HG02852 (cell line): ENCODE measurements at regions not wholly inside any gene's neighbourhood (a gene's known extent, or its start where the extent isn't known, plus 50 kb on each side); places are given as distances from the start of the nearest gene placed in this dataset.
A peak's percentile ranks its signal among the peaks of the same experiment; 100 is the strongest.
"Not testable (repeated sequence)": the region's sequence is repeated elsewhere in the genome, so short reads cannot be mapped to it uniquely, and the experiment has no call there.

ENCODE experiments used
- ATAC-seq: cut with Tn5 transposase; IDR thresholded peaks from one replicate; pipeline ENCODE4 v1.9.1; 2021; ENCODE audit warnings: mild to moderate bottlenecking, moderate library complexity; ENCODE audit not compliant: unreplicated experiment

DNA sequence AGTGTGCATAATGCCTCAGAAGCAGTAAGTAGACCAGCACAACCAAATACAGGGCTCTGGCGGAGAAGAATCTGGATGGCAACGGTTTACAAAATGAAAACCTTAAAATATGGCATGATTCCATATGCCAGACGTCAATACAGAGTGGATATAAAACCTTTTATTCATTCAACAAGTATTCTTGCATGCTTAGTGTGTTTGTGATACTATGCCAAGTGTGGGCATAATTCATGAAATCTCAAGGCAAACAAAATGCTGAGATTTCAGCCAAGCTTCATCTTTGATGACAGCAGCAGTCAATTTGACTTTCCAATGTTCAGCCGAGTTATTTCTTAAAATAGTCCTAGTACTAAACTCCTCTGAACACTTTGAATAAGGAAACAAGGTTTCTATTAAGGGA lies 119.4 kb downstream of the CD24 start:
- no peak for ATAC-seq

DNA sequence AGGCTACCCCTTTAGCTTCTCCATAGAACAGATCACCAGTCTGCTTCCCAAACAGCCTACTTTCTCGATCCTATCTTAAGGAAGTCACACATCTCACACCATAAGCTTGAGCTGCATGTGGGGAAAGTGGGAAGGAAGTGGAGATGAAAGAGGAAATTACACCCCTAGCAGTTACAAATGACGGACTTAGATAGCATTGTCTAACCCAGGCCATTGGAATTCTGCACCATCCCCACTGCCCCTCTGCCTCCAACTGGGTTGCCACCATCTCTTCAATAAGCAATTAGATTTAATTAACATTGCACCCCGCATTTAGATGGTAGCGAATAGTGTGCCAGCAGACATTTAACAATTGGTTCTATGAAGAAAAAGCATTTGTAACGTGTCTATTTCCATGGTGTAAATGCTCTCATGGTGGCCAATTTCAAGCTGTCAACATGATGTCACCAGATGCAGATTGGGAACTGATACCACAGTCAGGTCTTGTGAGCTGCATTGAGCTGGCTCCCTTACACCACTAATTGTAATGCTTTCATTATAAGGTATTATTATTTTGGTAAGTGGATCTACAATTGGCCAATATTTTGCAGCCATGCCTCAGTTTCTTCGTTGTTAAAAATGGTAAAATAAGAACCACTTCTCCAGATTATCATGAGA lies 124.7 kb downstream of the CD24 start:
- no peak for ATAC-seq

GRCh38 chr6:106849120-106849519 lies 125.4 kb downstream of the CD24 start:
- ATAC-seq, result no peak

DNA sequence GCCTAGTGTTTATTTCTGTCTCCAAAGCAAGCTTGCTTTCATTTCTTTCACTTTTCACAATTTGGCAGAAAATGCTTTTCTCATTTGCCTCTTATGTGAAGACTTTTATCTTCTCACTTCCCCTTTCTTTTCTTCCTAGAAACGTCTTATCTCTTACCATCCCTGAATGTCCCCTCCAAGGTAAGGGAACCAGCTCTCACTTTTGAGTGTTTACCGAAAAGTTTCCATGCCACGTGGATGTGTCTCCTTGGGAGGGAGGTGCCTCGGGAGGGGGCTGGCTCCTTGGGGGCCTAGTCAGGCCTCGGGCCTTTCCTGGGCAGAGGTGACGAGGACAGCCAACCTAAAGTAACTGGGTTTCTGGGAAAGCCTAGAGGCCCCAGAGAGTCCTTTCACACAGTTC lies 127.4 kb downstream of the CD24 start:
- ATAC-seq, result peak; percentile 35

DNA sequence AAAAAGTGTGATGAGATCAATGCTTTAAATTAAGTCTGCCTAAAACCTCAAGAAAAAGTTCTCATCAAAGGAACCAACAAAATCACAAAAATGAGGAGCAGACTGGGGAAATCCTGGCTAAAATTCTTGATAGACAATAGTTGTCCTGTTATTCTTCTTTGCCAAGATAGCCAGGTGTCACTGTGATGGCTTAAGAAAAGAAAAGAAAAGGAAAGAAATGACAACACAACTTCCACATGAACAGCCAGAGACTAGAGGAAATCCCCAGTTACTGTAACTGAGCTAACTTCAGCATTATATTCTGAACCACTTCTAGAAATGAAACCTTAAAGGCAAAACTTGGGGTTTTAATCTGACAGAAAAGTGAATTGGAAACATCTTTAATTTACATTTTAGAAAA lies 129.6 kb downstream of the CD24 start:
- peak; percentile 82 for ATAC-seq

GRCh38 chr6:106832766-106833510 lies 141.6 kb downstream of the CD24 start:
- ATAC-seq, result no peak

DNA sequence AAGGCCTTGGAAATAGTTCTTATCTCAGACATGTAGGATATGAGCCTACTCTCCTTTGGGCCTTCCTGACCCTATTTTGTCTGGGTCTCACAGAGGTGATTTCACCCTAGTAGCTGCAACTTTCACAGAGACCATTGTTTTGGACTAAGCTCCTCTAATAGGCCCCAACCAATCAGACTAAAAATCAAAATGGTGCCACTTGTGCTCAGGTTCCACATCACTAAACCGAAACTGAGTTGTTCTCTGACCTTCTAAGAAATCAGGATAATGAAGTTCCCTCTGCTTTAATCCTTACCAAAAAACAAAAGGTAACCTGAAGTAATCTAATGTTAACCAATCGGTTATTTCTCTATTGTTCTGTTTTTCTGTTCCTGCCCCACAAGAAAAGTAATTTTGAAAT lies 143.6 kb downstream of the CD24 start:
- ATAC-seq, result no peak

GRCh38 chr6:106829451-106829850 lies 145.1 kb downstream of the CD24 start:
- ATAC-seq, result no peak

DNA sequence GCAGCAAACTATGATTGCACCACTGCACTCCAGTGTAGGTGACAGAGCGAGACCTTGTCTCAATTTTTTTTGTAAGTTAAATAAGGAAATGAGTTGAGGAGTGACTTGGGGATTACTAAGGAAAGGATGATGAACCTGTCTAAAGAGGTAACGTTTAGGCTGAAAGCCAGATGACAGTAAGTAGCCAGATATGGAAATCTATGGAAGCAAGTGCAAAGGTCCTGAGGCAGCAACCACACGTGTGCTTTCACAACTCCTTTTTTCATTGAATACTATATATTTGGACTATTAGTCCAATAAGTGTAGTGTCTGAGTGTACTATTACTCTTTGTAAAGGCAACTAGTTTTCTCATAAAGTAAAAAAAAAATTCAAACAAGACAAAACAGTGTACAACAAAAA lies 147.4 kb downstream of the CD24 start:
- no peak for ATAC-seq

DNA sequence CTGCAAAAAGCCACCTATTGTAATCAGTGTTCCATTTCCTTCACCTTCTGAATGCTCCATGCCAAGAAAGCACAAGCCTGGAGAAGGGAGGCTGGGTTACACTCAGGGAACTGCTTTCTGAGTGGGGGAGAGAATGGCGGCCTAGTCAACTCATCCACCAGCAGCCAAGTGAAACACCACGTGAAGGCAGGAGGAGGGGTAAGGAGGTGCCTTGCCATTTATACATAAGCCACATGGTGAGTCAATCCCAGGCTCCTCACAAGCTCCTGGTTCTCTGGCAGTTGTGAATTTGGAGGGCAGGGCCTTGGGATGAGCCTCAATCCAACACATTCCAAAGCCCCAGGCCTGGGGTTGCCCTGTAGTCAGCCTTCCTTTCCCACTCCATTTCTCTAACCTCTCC lies 149.4 kb downstream of the CD24 start:
- no peak for ATAC-seq

DNA sequence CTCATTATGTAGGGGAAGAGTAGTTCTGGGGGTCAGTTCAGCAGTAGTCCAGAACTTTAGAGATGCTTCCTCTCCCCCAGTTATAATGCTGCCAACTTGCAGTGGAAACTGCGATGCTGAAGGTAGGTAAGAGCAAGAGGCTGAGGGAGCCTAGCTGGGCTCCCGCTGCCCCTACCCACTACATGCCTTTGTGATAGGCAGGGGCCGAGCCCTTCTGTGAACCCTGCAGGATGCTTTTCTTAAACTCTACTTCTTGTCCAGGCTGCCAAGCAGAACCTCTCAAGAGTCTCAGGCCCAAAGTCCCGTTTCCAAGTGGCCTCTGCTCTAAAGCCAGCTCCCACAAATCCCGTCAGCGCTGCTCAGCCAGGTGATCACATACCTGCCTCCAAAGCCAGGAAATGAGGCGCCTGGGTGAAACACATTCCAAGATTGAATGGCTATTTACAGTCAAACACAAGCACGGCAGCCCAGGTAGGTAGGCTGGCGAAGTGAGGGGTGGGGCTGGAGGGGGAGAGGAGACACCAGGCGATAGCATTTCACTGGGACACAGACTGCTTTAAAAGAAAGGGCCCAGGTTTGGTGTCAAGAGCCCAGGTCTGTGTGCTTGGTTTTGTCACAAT lies 150.7 kb downstream of the CD24 start:
- no peak for ATAC-seq

GRCh38 chr6:106823058-106823457 lies 151.5 kb downstream of the CD24 start:
- no peak for ATAC-seq

- no peak for ATAC-seq
Observed at GRCh38 chr6:106820412-106820852, 154.1 kb downstream of the CD24 start.

- no peak for ATAC-seq
Observed at GRCh38 chr6:106811088-106811686, 163.3 kb downstream of the CD24 start.

DNA sequence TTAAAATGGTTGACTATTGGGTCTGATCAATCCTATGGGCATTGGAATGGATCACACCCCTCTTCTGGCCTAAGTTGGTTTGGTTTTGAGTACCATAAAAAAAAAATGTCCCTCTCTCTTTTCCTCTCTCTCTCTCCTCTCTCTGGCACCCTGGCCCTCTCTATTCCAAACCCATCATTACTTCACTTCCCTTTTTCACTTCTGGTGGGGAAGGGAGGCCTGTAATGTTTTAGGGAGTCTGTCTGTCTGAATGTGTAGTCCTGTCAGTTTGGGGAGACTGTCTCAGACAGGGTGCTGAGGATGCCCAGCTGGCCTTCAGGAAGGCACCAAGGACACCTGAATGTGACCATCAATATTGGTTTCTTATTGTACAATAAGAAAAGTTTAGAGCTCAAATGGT lies 165.8 kb downstream of the CD24 start:
- ATAC-seq, result no peak

- ATAC-seq, result no peak
Observed at GRCh38 chr6:106807947-106808611, 166.4 kb downstream of the CD24 start.

- ATAC-seq, result not testable (repeated sequence)
Observed at GRCh38 chr6:106806253-106806652, 168.3 kb downstream of the CD24 start.

- ATAC-seq, result no peak
Observed at GRCh38 chr6:106805771-106806170, 168.8 kb downstream of the CD24 start.

GRCh38 chr6:106804346-106805335 lies 169.9 kb downstream of the CD24 start:
- no peak for ATAC-seq

DNA sequence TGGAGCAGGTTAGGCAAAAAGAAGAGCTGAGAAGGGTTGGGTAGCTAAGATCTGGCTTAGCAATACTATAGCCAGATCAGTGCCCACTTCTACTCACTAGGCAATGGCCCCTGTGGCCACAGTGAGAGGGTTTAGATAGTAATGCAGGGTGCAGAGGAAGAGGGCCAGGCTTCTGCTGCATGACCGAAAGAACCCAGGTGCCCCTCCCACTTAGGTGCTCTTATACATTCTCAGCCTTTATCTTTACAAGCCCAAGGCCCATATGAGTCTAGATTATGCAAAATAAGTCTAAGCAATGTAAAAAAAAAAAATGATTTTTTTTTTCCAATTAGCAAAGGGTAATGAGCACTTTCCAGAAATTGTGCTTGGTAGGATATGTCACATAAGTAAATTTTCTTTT lies 171.3 kb downstream of the CD24 start:
- ATAC-seq, result no peak
